ENCODE measurements at regions not wholly inside any gene's neighbourhood (a gene's known extent, or its start where the extent isn't known, plus 50 kb on each side); places are given as distances from the start of the nearest gene placed in this dataset.

DNA sequence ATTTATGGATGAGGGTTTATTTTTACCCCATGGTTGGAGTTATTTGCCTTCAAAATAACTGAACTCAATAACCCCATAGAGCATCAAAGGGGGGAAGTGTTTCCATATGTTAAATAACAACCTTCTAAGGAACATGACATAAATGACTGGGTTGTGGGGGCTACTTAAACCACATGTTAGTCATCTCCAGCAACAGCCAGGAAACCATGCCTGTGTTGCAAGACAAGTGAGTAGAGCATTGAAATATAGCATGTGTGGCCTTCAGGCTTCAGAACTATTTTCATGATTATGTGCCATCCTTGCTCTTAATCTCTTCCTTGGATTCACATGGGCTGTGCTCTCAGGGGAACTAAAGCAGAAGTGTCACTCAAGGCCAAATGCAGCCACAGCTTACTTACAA lies 431.2 kb downstream of the AGTPBP1 start:
- CTCF ChIA-PET = no interaction called here
- BruUV-seq (replicated peaks) = no TSS peak
- dilution Hi-C loops (cut with HindIII; ENCODE audit: low sequenced_read_pairs, unreplicated experiment) = no loop called here

More for the DNA sequence above, 431.2 kb downstream of the AGTPBP1 start:
- Histone ChIP-seq H3K4ac (ENCODE audit: low read depth, low read length) (no peak overlapping the region), H3K27me3 (ENCODE audit: control insufficient read depth, insufficient read depth, low read length) (no peaks in the 10 kb centered on the region), H4K5ac (ENCODE audit: low read depth, low read length) (no peak overlapping the region), H3K27ac (ENCODE audit: insufficient read depth, low read length) (no peak overlapping the region), H2BK20ac (ENCODE audit: low read depth, low read length) (no peak overlapping the region), H3K4me2 (ENCODE audit: low read depth, low read length) (no peak overlapping the region), H3K9me1 (ENCODE audit: insufficient read depth, low read length) (no peaks in the 10 kb centered on the region), H4K20me1 (ENCODE audit: insufficient read depth, low read length) (no peaks in the 10 kb centered on the region), H3K79me1 (ENCODE audit: low read depth in 1 of 2, low read length in 2 of 2) (no peaks in the 10 kb centered on the region), H2BK120ac (ENCODE audit: low read depth, low read length) (no peak overlapping the region), H4K8ac (ENCODE audit: low read depth in 2 of 2, low read length in 2 of 2) (no peak overlapping the region), H2BK5ac (ENCODE audit: low read depth, low read length, poor library complexity, severe bottlenecking) (no peak overlapping the region), H4K91ac (ENCODE audit: insufficient read depth, low read depth, low read length) (no peak overlapping the region), H3K23ac (ENCODE audit: low read depth, low read length) (no peak overlapping the region), H3K56ac (ENCODE audit: extremely low read depth, insufficient read depth, low read length) (no peak overlapping the region), H2AK9ac (replicated peaks; ENCODE audit: low read depth, low read length, poor library complexity) (no peak overlapping the region), H3K9me3 (ENCODE audit: control insufficient read depth, insufficient read depth, low read length) (peaks cover 18% of the 10 kb centered on the region), H3K4me3 (ENCODE audit: insufficient read depth, low read depth, low read length) (no peak overlapping the region), H3K36me3 (ENCODE audit: control insufficient read depth, insufficient read depth, low read length) (no peaks in the 10 kb centered on the region), H3K4me1 (ENCODE audit: control insufficient read depth, insufficient read depth, low read length) (no peaks in the 10 kb centered on the region), H3K9ac (ENCODE audit: low read depth, low read length) (no peak overlapping the region), H3K18ac (ENCODE audit: low read depth, low read length) (no peak overlapping the region), H2AK5ac (ENCODE audit: low read depth, low read length) (no peak overlapping the region), H2AFZ (replicated peaks; ENCODE audit: low read length, poor library complexity) (no peak overlapping the region), H2BK15ac (ENCODE audit: low read depth, low read length) (no peak overlapping the region), H3K14ac (replicated peaks; ENCODE audit: low read depth, low read length) (no peak overlapping the region)
- POLR2A ChIA-PET (ENCODE audit: unreplicated experiment) = no interaction called here
- no peak for TF ChIP-seq RFX5 (IDR thresholded peaks at IDR 0.05; ENCODE audit: low read depth, low read length)
- no peak for TF ChIP-seq MAFK (IDR thresholded peaks at IDR 0.05; ENCODE audit: low read depth, low read length)
- TF ChIP-seq RAD21 (IDR thresholded peaks at IDR 0.05; ENCODE audit: low read length) = no peak
- TF ChIP-seq FOS (IDR thresholded peaks at IDR 0.05; ENCODE audit: low read depth, low read length) = no peak
- no peak for TF ChIP-seq BHLHE40 (IDR thresholded peaks at IDR 0.05; ENCODE audit: low read depth, low read length)
- TF ChIP-seq RCOR1 (IDR thresholded peaks at IDR 0.05; ENCODE audit: insufficient replicate concordance, low read length) = no peak
- TF ChIP-seq POLR2A (IDR thresholded peaks at IDR 0.05; ENCODE audit: low read depth, low read length) = no peak
- no peak for TF ChIP-seq NFE2L2 (IDR thresholded peaks at IDR 0.05; ENCODE audit: low read depth, low read length)
- no peak for TF ChIP-seq SMC3 (IDR thresholded peaks at IDR 0.05; ENCODE audit: low read depth, low read length)
- TF ChIP-seq, protein P1, sequence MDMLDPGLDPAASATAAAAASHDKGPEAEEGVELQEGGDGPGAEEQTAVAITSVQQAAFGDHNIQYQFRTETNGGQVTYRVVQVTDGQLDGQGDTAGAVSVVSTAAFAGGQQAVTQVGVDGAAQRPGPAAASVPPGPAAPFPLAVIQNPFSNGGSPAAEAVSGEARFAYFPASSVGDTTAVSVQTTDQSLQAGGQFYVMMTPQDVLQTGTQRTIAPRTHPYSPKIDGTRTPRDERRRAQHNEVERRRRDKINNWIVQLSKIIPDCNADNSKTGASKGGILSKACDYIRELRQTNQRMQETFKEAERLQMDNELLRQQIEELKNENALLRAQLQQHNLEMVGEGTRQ (IDR thresholded peaks at IDR 0.05; ENCODE audit: low read depth, low read length) = no peak
- TF ChIP-seq MAZ (IDR thresholded peaks at IDR 0.05; ENCODE audit: borderline replicate concordance, low read depth, low read length) = no peak
- TF ChIP-seq, protein P2, sequence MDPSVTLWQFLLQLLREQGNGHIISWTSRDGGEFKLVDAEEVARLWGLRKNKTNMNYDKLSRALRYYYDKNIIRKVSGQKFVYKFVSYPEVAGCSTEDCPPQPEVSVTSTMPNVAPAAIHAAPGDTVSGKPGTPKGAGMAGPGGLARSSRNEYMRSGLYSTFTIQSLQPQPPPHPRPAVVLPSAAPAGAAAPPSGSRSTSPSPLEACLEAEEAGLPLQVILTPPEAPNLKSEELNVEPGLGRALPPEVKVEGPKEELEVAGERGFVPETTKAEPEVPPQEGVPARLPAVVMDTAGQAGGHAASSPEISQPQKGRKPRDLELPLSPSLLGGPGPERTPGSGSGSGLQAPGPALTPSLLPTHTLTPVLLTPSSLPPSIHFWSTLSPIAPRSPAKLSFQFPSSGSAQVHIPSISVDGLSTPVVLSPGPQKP (IDR thresholded peaks at IDR 0.05; ENCODE audit: borderline replicate concordance, low read depth, low read length) = no peak
- no peak for TF ChIP-seq MXI1 (IDR thresholded peaks at IDR 0.05; ENCODE audit: borderline replicate concordance, low read depth, low read length)
- TF ChIP-seq, protein P3, sequence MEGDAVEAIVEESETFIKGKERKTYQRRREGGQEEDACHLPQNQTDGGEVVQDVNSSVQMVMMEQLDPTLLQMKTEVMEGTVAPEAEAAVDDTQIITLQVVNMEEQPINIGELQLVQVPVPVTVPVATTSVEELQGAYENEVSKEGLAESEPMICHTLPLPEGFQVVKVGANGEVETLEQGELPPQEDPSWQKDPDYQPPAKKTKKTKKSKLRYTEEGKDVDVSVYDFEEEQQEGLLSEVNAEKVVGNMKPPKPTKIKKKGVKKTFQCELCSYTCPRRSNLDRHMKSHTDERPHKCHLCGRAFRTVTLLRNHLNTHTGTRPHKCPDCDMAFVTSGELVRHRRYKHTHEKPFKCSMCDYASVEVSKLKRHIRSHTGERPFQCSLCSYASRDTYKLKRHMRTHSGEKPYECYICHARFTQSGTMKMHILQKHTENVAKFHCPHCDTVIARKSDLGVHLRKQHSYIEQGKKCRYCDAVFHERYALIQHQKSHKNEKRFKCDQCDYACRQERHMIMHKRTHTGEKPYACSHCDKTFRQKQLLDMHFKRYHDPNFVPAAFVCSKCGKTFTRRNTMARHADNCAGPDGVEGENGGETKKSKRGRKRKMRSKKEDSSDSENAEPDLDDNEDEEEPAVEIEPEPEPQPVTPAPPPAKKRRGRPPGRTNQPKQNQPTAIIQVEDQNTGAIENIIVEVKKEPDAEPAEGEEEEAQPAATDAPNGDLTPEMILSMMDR (conservative IDR thresholded peaks at IDR 0.05; ENCODE audit: low read depth, low read length) = no peak
- TF ChIP-seq CHD1 (IDR thresholded peaks at IDR 0.05; ENCODE audit: low read depth, low read length) = no peak
- in situ Hi-C loops (cut with MboI; ENCODE audit: low sequenced_read_pairs) (no loop called here), intact Hi-C loops (cut with micrococcal nuclease) (no loop called here)
- DNase-seq = no peak
- ATAC-seq (ENCODE audit: low read depth) = no peak
